GM12878 (cell line): ENCODE measurements at regions not wholly inside any gene's neighbourhood (a gene's known extent, or its start where the extent isn't known, plus 50 kb on each side); places are given as distances from the start of the nearest gene placed in this dataset.

Experiments
- ATAC-seq: fragments of 200-7000 bp; cut with Tn5 transposase; 3 replicates; pipeline ENCODE4 v1.9.1; 2020; ENCODE audit warnings: mild to moderate bottlenecking, moderate library complexity
- BruUV-seq: library from RNA; stranded (reverse); fragments of 400-500 nt; replicated peaks from 2 replicates; lab custom pipeline; 2021; lab: Mats Ljungman, UMichigan
- CTCF ChIA-PET: fragments of 300-600 bp; sonication (Branson Sonifier 250); formaldehyde crosslinking; extraction: SDS; loops from one replicate; lab custom pipeline; 2021; ENCODE audit warnings: inconsistent platforms; lab: Yijun Ruan, JAX
- POLR2A ChIA-PET: fragments of 350-600 bp; formaldehyde crosslinking; extraction: SDS; loops from one replicate; lab custom pipeline; 2021; ENCODE audit warnings: inconsistent platforms; lab: Charles Lee
- RAD21 ChIA-PET: fragments of 300-600 bp; sonication (Branson Sonifier 250); formaldehyde crosslinking; loops from one replicate; lab custom pipeline; 2023; ENCODE audit warnings: antibody characterized with exemption; ENCODE audit not compliant: unreplicated experiment; lab: Charles Lee
- SMC1A ChIA-PET: fragments of 300-600 bp; sonication (Branson Sonifier 250); formaldehyde crosslinking; loops from one replicate; lab custom pipeline; 2023; ENCODE audit not compliant: unreplicated experiment, uncharacterized antibody; lab: Charles Lee
- DNase-seq: peaks from one replicate; pipeline ENCODE4 v3.0.0-alpha.2; 2011; ENCODE audit warnings: low read depth, low spot score
- FAIRE-seq: peaks from 3 replicates; lab custom pipeline; 2011; peaks lifted over from hg19 to GRCh38; lab: Jason Lieb, UNC
- H2AFZ ChIP-seq: 2 replicates; pipeline ENCODE4 v1.6.0; 2011; ENCODE audit warnings: low read depth, low read length, control low read depth; ENCODE audit not compliant: control insufficient read depth
- H3K27ac ChIP-seq: 2 replicates; pipeline ENCODE4 v1.5.1; 2011; ENCODE audit warnings: control low read depth; ENCODE audit not compliant: control insufficient read depth, insufficient read depth
- H3K27me3 ChIP-seq, 2 experiments: replicated peaks in 1 of 2; 2 replicates each; pipeline versions ENCODE4 v1.6.0 to v1.6.1; 2011; ENCODE audit warnings: low read length in 1 of 2; ENCODE audit not compliant: control insufficient read depth in 2 of 2, insufficient read depth in 2 of 2
- H3K36me3 ChIP-seq, 2 experiments: 2 replicates each; pipeline ENCODE4 v1.5.1; 2011; ENCODE audit warnings: low read length in 1 of 2; ENCODE audit not compliant: control insufficient read depth in 2 of 2, insufficient read depth in 2 of 2
- H3K4me1 ChIP-seq: 2 replicates; pipeline ENCODE4 v1.6.1; 2011; ENCODE audit warnings: mild to moderate bottlenecking, low read length, moderate library complexity, mixed read lengths; ENCODE audit not compliant: control insufficient read depth, insufficient read depth
- H3K4me2 ChIP-seq: 2 replicates; pipeline ENCODE4 v1.6.0; 2011; ENCODE audit warnings: control low read depth; ENCODE audit not compliant: control insufficient read depth, insufficient read depth
- H3K4me3 ChIP-seq: fragments of 200-600 bp; sonication (generic); 2 replicates; pipeline ENCODE4 v1.5.1; 2016
- H3K79me2 ChIP-seq: 2 replicates; pipeline ENCODE4 v1.6.0; 2011; ENCODE audit warnings: low read length; ENCODE audit not compliant: control insufficient read depth, insufficient read depth
- H3K9ac ChIP-seq: 2 replicates; pipeline ENCODE4 v1.8.0; 2011; ENCODE audit warnings: low read length, control low read depth, mixed read lengths; ENCODE audit not compliant: control insufficient read depth, insufficient read depth
- H3K9me3 ChIP-seq: replicated peaks from 3 replicates; pipeline ENCODE4 v1.5.1; 2011; ENCODE audit warnings: mild to moderate bottlenecking, low read length; ENCODE audit not compliant: control insufficient read depth, insufficient read depth
- H4K20me1 ChIP-seq: 2 replicates; pipeline ENCODE4 v1.6.0; 2011; ENCODE audit not compliant: control insufficient read depth, insufficient read depth
- BHLHE40 ChIP-seq, 2 experiments: fragments of 450-650 bp in 1 of 2; IDR thresholded peaks; 2 replicates each; pipeline ENCODE4 v1.6.1; 2011 to 2017; ENCODE audit warnings: low read depth in 2 of 2, borderline replicate concordance in 1 of 2, improper control_type of control experiment in 1 of 2, low read length in 1 of 2, mild to moderate bottlenecking in 1 of 2
- CBX5 ChIP-seq: sonication (generic); IDR thresholded peaks from 2 replicates; pipeline ENCODE4 v1.6.1; 2016; ENCODE audit warnings: low read depth, moderate library complexity, mild to moderate bottlenecking, inconsistent platforms
- CREB1 ChIP-seq: IDR thresholded peaks from 2 replicates; pipeline ENCODE4 v1.6.1; 2012; ENCODE audit warnings: low read depth, mild to moderate bottlenecking, inconsistent platforms
- EP300 ChIP-seq, 2 experiments: fragments of 150-350 bp in 1 of 2; IDR thresholded peaks; 2 replicates each; pipeline ENCODE4 v1.6.1; 2011 to 2012; ENCODE audit warnings: low read depth in 2 of 2, low read length in 2 of 2, borderline replicate concordance in 1 of 2, improper control_type of control experiment in 1 of 2, inconsistent platforms in 1 of 2; ENCODE audit not compliant: control insufficient read depth in 1 of 2
- IKZF1 ChIP-seq: fragments of 450-650 bp; conservative IDR thresholded peaks from 2 replicates; pipeline ENCODE4 v1.6.1; 2017; ENCODE audit warnings: antibody characterized with exemption, mild to moderate bottlenecking
- IKZF2 ChIP-seq, 2 experiments: fragments of 450-650 bp; IDR thresholded peaks; 2 replicates each; pipeline ENCODE4 v1.6.1; 2017; ENCODE audit warnings: mild to moderate bottlenecking in 2 of 2, moderate library complexity in 2 of 2
- IRF4 ChIP-seq: IDR thresholded peaks from 2 replicates; pipeline ENCODE4 v1.6.1; 2011; ENCODE audit warnings: low read depth, low read length
- IRF5 ChIP-seq: fragments of 450-650 bp; IDR thresholded peaks from 2 replicates; pipeline ENCODE4 v1.6.1; 2017; ENCODE audit warnings: borderline replicate concordance
- LARP7 ChIP-seq: fragments of 450-650 bp; IDR thresholded peaks from 2 replicates; pipeline ENCODE4 v1.6.1; 2017; ENCODE audit warnings: mild to moderate bottlenecking
- MTA2 ChIP-seq: fragments of 450-650 bp; IDR thresholded peaks from 2 replicates; pipeline ENCODE4 v1.6.1; 2016; ENCODE audit warnings: low read depth, mild to moderate bottlenecking, moderate library complexity
- NBN ChIP-seq: fragments of 450-650 bp; IDR thresholded peaks from 2 replicates; pipeline ENCODE4 v1.6.1; 2016
- RAD51 ChIP-seq: fragments of 450-650 bp; IDR thresholded peaks from 2 replicates; pipeline ENCODE4 v1.6.1; 2016; ENCODE audit warnings: moderate library complexity, mild to moderate bottlenecking, inconsistent platforms
- SIN3A ChIP-seq: IDR thresholded peaks from 2 replicates; pipeline ENCODE4 v1.6.1; 2012; ENCODE audit warnings: low read depth, low read length, improper control_type of control experiment
- TCF12 ChIP-seq: IDR thresholded peaks from 2 replicates; pipeline ENCODE4 v1.6.1; 2011; ENCODE audit warnings: low read depth, mild to moderate bottlenecking, low read length
- YBX1 ChIP-seq: fragments of 450-650 bp; IDR thresholded peaks from 2 replicates; pipeline ENCODE4 v1.6.1; 2016; ENCODE audit warnings: antibody characterized with exemption
- ZNF384 ChIP-seq: IDR thresholded peaks from 2 replicates; pipeline ENCODE4 v1.6.1; 2012; ENCODE audit warnings: low read depth, mild to moderate bottlenecking, low read length, improper control_type of control experiment, borderline replicate concordance
- WGBS: methylation state at CpG from one replicate; pipeline ENCODE4 v1.1.6; 2016; ENCODE audit warnings: low lambda C conversion rate; ENCODE audit not compliant: insufficient replicate concordance, insufficient coverage; ENCODE audit errors: missing lambda C conversion rate; 5-methylcytosine and 5-hydroxymethylcytosine counted together
- in situ Hi-C: fragments of 300-500 bp; cut with MboI; formaldehyde crosslinking; loops from 9 replicates; pipeline ENCODE4 v1.14.3; 2018; ENCODE audit warnings: mixed read lengths
- intact Hi-C: fragments of 100-400 bp; cut with micrococcal nuclease; formaldehyde crosslinking; loops from one replicate; pipeline ENCODE4 v1.14.2; 2022; ENCODE audit not compliant: unreplicated experiment
- TF ChIP-seq, protein P1 (sequence below): fragments of 450-650 bp; IDR thresholded peaks from 2 replicates; pipeline ENCODE4 v1.6.1; 2016; ENCODE audit warnings: mild to moderate bottlenecking
- TF ChIP-seq, protein P2 (sequence below): fragments of 450-650 bp; IDR thresholded peaks from 2 replicates; pipeline ENCODE4 v1.6.1; 2016; ENCODE audit warnings: mild to moderate bottlenecking
- TF ChIP-seq, protein P3 (sequence below): fragments of 450-650 bp; IDR thresholded peaks from 2 replicates; pipeline ENCODE4 v1.6.1; 2017; ENCODE audit warnings: low read depth, mild to moderate bottlenecking, moderate library complexity

DNA sequence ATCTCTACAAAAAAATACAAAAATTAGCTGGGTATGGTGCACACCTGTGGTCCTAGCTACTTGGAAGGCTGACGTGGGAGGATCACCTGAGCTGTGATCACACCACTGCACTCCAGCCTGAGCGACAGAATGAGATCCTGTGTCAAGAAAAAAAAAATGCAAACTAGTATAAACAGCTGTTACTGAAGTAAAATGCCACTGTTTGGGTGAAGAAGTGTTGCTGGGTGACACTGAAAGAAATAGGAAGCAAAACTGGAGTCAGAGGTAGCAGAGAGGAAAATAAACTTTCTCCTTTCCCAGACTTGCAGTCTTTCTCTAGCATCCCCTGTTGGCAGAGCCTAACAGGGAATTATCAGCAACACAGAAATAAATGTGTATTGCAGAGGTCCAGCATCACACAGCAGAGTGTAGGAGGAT is 241.2 kb upstream of the PREP start:
- Histone ChIP-seq H3K4me1 (peaks cover 46% of the 10 kb centered on the region), H3K36me3 (no peaks in the 10 kb centered on the region), H3K9ac (no peak overlapping the region), H3K9me3 (peaks cover 3% of the 10 kb centered on the region), H3K27ac (no peak overlapping the region), H3K27me3 (no peaks in the 10 kb centered on the region; a peak in 1 of 4 replicates), H3K4me3 (no peak overlapping the region), H4K20me1 (no peaks in the 10 kb centered on the region), H3K79me2 (no peaks in the 10 kb centered on the region), H3K4me2 (peak overlapping the region; percentile 47; the same call in 1 of the 2 replicates), H2AFZ (no peak overlapping the region)
- DNase-seq = no peak
- no peak for FAIRE-seq
- in situ Hi-C loops = no loop called here
- CTCF ChIA-PET = interaction anchor here (0.7 to 1.9 kb wide), 11 partner anchors 42 to 520 kb away, joined by 3 to 10 read pairs (median 4); no protein-coding TSS in a partner anchor
- RAD21 ChIA-PET = interaction anchor here (0.9 to 6.7 kb wide), 10 partner anchors 19 to 212 kb away, joined by 3 to 58 read pairs (median 6); no protein-coding TSS in a partner anchor
- SMC1A ChIA-PET = interaction anchor here (0.6 to 11.2 kb wide), 15 partner anchors 9 to 257 kb away, joined by 3 to 115 read pairs (median 5); no protein-coding TSS in a partner anchor
- intact Hi-C loops = no loop called here
- BruUV-seq = no TSS peak
- WGBS = 18% methylated on average over 2 of the region's 2 CpGs
- ATAC-seq = no peak
- POLR2A ChIA-PET = interaction anchor here (0.8 to 2.4 kb wide), 4 partner anchors 10 to 190 kb away, joined by 3 to 8 read pairs (median 6); no protein-coding TSS in a partner anchor
- TF ChIP-seq IRF4 (no peak), IRF5 (no peak), CBX5 (peak; percentile 56; the same call in 1 of the 2 replicates), RAD51 (peak; percentile 60), IKZF2 (IDR thresholded peaks at IDR 0.05) (peak; percentile 58 to 72), EP300 (IDR thresholded peaks at IDR 0.05; ENCODE audit: borderline replicate concordance in 1 of 2, control insufficient read depth in 1 of 2, low read depth in 2 of 2, low read length in 2 of 2) (peak; percentile 32 to 61; a peak in 1 of 4 replicates), SIN3A (no peak), MTA2 (peak; percentile 34; the same call in 1 of the 2 replicates), IKZF1 (peak; percentile 49; the same call in 1 of the 2 replicates), NBN (peak; percentile 34; the same call in 1 of the 2 replicates), CREB1 (0 out of 2 replicates have a peak, but pooled peaks have one; percentile 2), LARP7 (no peak), YBX1 (no peak), TCF12 (peak; percentile 29; the same call in 1 of the 2 replicates), BHLHE40 (IDR thresholded peaks at IDR 0.05; ENCODE audit: borderline replicate concordance in 1 of 2, low read depth in 2 of 2, low read length in 1 of 2) (peak in 1 of 2 experiments; percentile 70; a peak in 3 of 4 replicates), ZNF384 (peak; percentile 60; the same call in 1 of the 2 replicates)
- TF ChIP-seq, protein P1, sequence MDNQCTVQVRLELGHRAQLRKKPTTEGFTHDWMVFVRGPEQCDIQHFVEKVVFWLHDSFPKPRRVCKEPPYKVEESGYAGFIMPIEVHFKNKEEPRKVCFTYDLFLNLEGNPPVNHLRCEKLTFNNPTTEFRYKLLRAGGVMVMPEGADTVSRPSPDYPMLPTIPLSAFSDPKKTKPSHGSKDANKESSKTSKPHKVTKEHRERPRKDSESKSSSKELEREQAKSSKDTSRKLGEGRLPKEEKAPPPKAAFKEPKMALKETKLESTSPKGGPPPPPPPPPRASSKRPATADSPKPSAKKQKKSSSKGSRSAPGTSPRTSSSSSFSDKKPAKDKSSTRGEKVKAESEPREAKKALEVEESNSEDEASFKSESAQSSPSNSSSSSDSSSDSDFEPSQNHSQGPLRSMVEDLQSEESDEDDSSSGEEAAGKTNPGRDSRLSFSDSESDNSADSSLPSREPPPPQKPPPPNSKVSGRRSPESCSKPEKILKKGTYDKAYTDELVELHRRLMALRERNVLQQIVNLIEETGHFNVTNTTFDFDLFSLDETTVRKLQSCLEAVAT = 0 out of 2 replicates have a peak, but pooled peaks have one; percentile 46
- TF ChIP-seq, protein P2, sequence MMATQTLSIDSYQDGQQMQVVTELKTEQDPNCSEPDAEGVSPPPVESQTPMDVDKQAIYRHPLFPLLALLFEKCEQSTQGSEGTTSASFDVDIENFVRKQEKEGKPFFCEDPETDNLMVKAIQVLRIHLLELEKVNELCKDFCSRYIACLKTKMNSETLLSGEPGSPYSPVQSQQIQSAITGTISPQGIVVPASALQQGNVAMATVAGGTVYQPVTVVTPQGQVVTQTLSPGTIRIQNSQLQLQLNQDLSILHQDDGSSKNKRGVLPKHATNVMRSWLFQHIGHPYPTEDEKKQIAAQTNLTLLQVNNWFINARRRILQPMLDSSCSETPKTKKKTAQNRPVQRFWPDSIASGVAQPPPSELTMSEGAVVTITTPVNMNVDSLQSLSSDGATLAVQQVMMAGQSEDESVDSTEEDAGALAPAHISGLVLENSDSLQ = peak; percentile 79
- TF ChIP-seq, protein P3, sequence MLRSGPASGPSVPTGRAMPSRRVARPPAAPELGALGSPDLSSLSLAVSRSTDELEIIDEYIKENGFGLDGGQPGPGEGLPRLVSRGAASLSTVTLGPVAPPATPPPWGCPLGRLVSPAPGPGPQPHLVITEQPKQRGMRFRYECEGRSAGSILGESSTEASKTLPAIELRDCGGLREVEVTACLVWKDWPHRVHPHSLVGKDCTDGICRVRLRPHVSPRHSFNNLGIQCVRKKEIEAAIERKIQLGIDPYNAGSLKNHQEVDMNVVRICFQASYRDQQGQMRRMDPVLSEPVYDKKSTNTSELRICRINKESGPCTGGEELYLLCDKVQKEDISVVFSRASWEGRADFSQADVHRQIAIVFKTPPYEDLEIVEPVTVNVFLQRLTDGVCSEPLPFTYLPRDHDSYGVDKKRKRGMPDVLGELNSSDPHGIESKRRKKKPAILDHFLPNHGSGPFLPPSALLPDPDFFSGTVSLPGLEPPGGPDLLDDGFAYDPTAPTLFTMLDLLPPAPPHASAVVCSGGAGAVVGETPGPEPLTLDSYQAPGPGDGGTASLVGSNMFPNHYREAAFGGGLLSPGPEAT = peak; percentile 59; the same call in 1 of the 2 replicates
